SK-N-SH treated with all-trans-retinoic acid at 6 μM for 48 hours (cell line): ENCODE measurements at regions not wholly inside any gene's neighbourhood (a gene's known extent, or its start where the extent isn't known, plus 50 kb on each side); places are given as distances from the start of the nearest gene placed in this dataset.

ENCODE experiments used
- ARNTL ChIP-seq: fragments of 450-650 bp; formaldehyde crosslinking; IDR thresholded peaks from 2 replicates; pipeline ENCODE4 v1.5.0; 2020; ENCODE audit warnings: low read depth, mild to moderate bottlenecking, moderate library complexity, borderline replicate concordance
- CREB5 ChIP-seq: fragments of 250-450 bp; sonication (Bioruptor Pico); IDR thresholded peaks from 2 replicates; pipeline ENCODE4 v1.5.1; 2020; ENCODE audit warnings: low read depth, mild to moderate bottlenecking, moderate library complexity
- ESRRG ChIP-seq: fragments of 250-450 bp; sonication (Bioruptor Pico); IDR thresholded peaks from 2 replicates; pipeline ENCODE4 v1.6.1; 2021; ENCODE audit warnings: mild to moderate bottlenecking
- GLIS3 ChIP-seq: fragments of 250-450 bp; sonication (Bioruptor Pico); IDR thresholded peaks from 2 replicates; pipeline ENCODE4 v1.5.0; 2020; ENCODE audit warnings: mild to moderate bottlenecking, moderate library complexity
- OSR1 ChIP-seq: fragments of 250-450 bp; sonication (Bioruptor Pico); IDR thresholded peaks from 2 replicates; pipeline ENCODE4 v1.8.0; 2022; ENCODE audit warnings: moderate library complexity, mild to moderate bottlenecking, inconsistent platforms
- PPARA ChIP-seq: fragments of 250-450 bp; sonication (Bioruptor Pico); IDR thresholded peaks from 2 replicates; pipeline ENCODE4 v1.5.0; 2020; ENCODE audit warnings: mild to moderate bottlenecking, borderline replicate concordance
- RARB ChIP-seq: fragments of 250-450 bp; sonication (Bioruptor Pico); IDR thresholded peaks from 2 replicates; pipeline ENCODE4 v1.8.0; 2021; ENCODE audit warnings: mild to moderate bottlenecking, moderate library complexity
- TSHZ2 ChIP-seq: fragments of 250-450 bp; sonication (Bioruptor Pico); IDR thresholded peaks from 2 replicates; pipeline ENCODE4 v1.5.0; 2020; ENCODE audit warnings: mild to moderate bottlenecking, moderate library complexity
- ZFP3 ChIP-seq: fragments of 250-450 bp; sonication (Bioruptor Pico); IDR thresholded peaks from 2 replicates; pipeline ENCODE4 v1.5.0; 2020; ENCODE audit warnings: mild to moderate bottlenecking, moderate library complexity
- ZFP30 ChIP-seq: fragments of 450-650 bp; formaldehyde crosslinking; IDR thresholded peaks from 2 replicates; pipeline ENCODE4 v1.5.0; 2022; ENCODE audit warnings: mild to moderate bottlenecking, moderate library complexity
- ZNF70 ChIP-seq: fragments of 450-650 bp; formaldehyde crosslinking; IDR thresholded peaks from 2 replicates; pipeline ENCODE4 v1.5.0; 2020; ENCODE audit warnings: mild to moderate bottlenecking, moderate library complexity

DNA sequence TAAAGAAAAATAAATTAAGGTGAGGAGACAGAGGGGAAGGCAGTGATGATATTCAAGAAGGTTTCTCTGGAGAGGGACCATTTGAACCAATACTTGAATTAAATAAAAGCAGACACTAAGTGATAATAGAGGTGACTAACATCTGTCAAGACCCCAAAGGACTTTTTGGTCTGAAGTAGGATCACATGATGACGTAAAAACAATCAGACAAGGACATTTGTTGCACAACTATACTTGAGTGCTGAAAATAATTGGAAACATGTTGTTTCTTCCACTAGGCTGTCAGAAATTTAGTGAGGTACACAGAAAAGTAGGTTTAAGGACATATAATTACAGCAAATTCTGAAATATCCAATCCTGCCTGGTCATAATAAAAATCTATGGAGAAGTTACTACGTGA lies 179.5 kb downstream of the WNT5A start:
- TF ChIP-seq ZFP30 (CRISPR knock-in tag) (no peak), RARB (CRISPR knock-in tag) (no peak), PPARA (CRISPR knock-in tag) (no peak), TSHZ2 (CRISPR knock-in tag) (no peak), ZFP3 (no peak), OSR1 (no peak), CREB5 (CRISPR knock-in tag) (no peak), ESRRG (CRISPR knock-in tag) (no peak), ZNF70 (CRISPR knock-in tag) (no peak), GLIS3 (CRISPR knock-in tag) (no peak), ARNTL (CRISPR knock-in tag) (no peak)
